MM.1S (cell line): ENCODE measurements at regions not wholly inside any gene's neighbourhood (a gene's known extent, or its start where the extent isn't known, plus 50 kb on each side); places are given as distances from the start of the nearest gene placed in this dataset.

Source experiments
- CTCF ChIP-seq: fragments of 300-600 bp; sonication (generic); IDR thresholded peaks from 2 replicates; pipeline ENCODE4 v1.5.1; 2016; ENCODE audit warnings: antibody characterized with exemption, low read length, mixed read lengths
- EZH2 ChIP-seq: fragments of 300-600 bp; sonication (generic); optimal IDR thresholded peaks from 2 replicates; pipeline ENCODE3; 2017; ENCODE audit warnings: low read depth, mild to moderate bottlenecking, antibody characterized with exemption, low read length, mixed read lengths
- EZH2phosphoT487 ChIP-seq: fragments of 300-600 bp; sonication (generic); IDR thresholded peaks from 2 replicates; pipeline ENCODE4 v1.6.1; 2018; ENCODE audit warnings: antibody characterized with exemption, low read length

DNA sequence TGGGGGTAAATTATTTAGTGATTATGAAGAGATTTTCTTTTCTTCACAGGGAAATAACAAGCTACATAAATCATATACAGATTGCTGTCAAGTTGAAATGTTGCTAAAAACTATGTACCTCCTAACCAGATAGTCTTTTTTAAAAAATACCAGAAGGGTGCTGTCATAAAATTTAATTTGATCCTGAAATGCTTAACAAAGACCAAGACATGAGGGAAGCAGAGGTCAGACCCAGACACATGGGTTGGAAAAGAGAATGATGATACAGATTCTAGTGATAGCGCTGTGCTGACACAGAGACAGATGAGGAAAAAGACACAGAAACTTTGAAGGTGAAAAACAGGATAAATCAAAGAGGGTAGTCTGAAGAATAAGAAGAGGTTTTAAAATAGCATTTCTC lies 573.1 kb downstream of the HACE1 start:
- TF ChIP-seq CTCF (no peak), EZH2phosphoT487 (no peak), EZH2 (no peak)
